GM06990 (cell line): ENCODE measurements at regions not wholly inside any gene's neighbourhood (a gene's known extent, or its start where the extent isn't known, plus 50 kb on each side); places are given as distances from the start of the nearest gene placed in this dataset.

ENCODE experiments used
- DNase-seq: peaks from one replicate; pipeline ENCODE4 v3.0.0-alpha.2; 2011; ENCODE audit not compliant: insufficient read length; ENCODE audit errors: extremely low read depth
- H3K27me3 ChIP-seq: replicated peaks from 2 replicates; pipeline ENCODE4 v1.6.0; 2011; ENCODE audit warnings: low read length; ENCODE audit not compliant: control insufficient read depth, insufficient read depth
- H3K36me3 ChIP-seq: 2 replicates; pipeline ENCODE4 v1.5.1; 2011; ENCODE audit warnings: low read length; ENCODE audit not compliant: control insufficient read depth, insufficient read depth
- H3K4me3 ChIP-seq: replicated peaks from 2 replicates; pipeline ENCODE4 v1.5.1; 2011; ENCODE audit warnings: low read depth, mild to moderate bottlenecking, control low read depth, low read length
- TF ChIP-seq, protein P1 (sequence below): IDR thresholded peaks from 2 replicates; pipeline ENCODE4 v1.5.1; 2011; ENCODE audit warnings: low read length, control low read depth, mild to moderate bottlenecking, inconsistent platforms; ENCODE audit not compliant: insufficient read depth, poor library complexity, severe bottlenecking

DNA sequence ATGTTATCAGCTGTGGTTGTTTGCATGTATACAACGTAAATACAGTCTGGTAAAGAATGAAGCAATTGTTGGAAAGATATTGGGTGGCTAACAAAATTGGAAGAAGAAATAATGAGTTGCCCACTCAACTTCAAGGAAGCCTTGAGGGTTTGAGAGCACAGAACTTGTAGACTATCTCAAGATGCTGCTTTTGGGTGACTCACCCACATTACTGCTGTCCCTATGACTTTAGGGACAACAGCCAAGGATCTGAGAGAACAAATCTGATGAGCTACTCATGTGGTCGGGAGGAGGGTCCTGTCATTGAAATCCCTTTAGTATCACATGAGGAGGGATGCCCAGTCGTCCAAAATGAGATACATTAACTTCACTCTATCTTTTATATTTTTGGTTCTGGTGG is 261.8 kb downstream of the GAS1 start:
- no peak for DNase-seq
- no peak overlapping the region for H3K4me3 ChIP-seq
- TF ChIP-seq, protein P1, sequence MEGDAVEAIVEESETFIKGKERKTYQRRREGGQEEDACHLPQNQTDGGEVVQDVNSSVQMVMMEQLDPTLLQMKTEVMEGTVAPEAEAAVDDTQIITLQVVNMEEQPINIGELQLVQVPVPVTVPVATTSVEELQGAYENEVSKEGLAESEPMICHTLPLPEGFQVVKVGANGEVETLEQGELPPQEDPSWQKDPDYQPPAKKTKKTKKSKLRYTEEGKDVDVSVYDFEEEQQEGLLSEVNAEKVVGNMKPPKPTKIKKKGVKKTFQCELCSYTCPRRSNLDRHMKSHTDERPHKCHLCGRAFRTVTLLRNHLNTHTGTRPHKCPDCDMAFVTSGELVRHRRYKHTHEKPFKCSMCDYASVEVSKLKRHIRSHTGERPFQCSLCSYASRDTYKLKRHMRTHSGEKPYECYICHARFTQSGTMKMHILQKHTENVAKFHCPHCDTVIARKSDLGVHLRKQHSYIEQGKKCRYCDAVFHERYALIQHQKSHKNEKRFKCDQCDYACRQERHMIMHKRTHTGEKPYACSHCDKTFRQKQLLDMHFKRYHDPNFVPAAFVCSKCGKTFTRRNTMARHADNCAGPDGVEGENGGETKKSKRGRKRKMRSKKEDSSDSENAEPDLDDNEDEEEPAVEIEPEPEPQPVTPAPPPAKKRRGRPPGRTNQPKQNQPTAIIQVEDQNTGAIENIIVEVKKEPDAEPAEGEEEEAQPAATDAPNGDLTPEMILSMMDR, result no peak
- H3K27me3 ChIP-seq, result no peaks in the 10 kb centered on the region; the same call in 1 of the 2 replicates
- no peaks in the 10 kb centered on the region for H3K36me3 ChIP-seq

DNA sequence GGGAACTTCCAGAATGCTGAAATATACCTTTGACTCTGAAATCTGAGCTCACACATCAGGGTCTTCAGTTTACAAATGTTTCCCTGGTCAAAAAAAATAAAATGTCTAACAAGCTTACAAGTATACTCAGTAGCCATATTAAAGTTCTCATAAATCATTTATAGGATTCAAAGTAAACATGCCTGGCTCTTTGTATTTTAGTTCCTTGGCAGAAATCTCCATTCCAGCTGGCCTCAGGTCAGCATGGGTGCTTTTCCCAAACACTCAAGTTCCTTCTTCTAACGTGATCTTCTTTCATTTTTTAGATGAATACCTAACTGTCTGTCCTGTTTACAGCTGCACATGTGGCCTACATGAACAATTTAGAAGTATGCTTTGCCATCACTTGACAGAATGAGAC is 263.2 kb downstream of the GAS1 start:
- no peaks in the 10 kb centered on the region; the same call in 1 of the 2 replicates for H3K27me3 ChIP-seq
- H3K36me3 ChIP-seq, result no peaks in the 10 kb centered on the region
- TF ChIP-seq, protein P1, result no peak
- H3K4me3 ChIP-seq, result no peak overlapping the region
- no peak for DNase-seq

DNA sequence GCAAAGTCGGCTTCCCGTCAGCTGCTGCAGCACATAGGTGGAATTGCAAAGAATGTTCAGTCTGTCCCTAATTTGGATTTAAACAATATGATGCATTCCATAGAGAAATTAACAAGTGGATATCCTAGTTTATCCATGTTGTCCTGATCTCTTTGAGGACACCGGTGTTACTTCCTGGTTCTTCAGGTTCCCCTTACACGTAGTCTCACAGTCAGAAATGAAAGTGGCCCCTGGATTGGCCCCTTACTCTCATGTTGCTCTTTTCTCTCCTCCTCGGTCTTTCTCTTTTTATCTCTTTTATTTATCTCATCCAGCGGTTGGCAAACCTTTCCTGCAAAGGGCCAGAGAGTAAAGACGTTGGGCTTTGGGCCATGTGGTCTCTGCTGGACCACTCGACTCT is 265.1 kb downstream of the GAS1 start:
- TF ChIP-seq, protein P1, result no peak
- H3K4me3 ChIP-seq, result no peak overlapping the region
- no peak for DNase-seq
- H3K36me3 ChIP-seq, result no peaks in the 10 kb centered on the region
- H3K27me3 ChIP-seq, result no peaks in the 10 kb centered on the region; the same call in 1 of the 2 replicates

GRCh38 chr9:86679909-86680308 is 267.4 kb downstream of the GAS1 start:
- H3K4me3 ChIP-seq, result no peak overlapping the region
- no peaks in the 10 kb centered on the region; the same call in none of the 2 replicates for H3K27me3 ChIP-seq
- H3K36me3 ChIP-seq, result no peaks in the 10 kb centered on the region
- TF ChIP-seq, protein P1, result no peak
- DNase-seq, result no peak

DNA sequence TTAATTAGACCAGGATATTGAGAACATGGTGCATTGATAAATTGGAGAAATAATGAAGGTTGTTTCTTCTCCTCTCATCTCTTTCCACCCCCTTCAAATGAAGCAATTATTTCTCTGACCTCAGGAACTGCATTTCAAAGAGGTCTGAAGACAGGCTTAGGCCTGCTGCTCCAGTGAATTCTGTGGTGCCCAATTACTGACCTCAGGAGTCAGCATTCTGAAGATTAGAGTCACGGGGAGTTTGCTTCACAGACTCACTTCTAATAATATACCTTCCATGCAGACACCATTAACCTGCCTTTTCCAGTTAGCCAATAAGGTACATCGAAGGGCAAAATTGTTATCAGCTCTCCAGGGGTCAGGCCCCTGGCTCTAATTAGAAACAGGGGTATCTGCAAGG is 270.9 kb downstream of the GAS1 start:
- TF ChIP-seq, protein P1, result no peak
- DNase-seq, result no peak
- no peaks in the 10 kb centered on the region; the same call in none of the 2 replicates for H3K27me3 ChIP-seq
- no peak overlapping the region for H3K4me3 ChIP-seq
- no peaks in the 10 kb centered on the region for H3K36me3 ChIP-seq

GRCh38 chr9:86675805-86676204 is 271.5 kb downstream of the GAS1 start:
- Histone ChIP-seq H3K4me3 (no peak overlapping the region), H3K27me3 (no peaks in the 10 kb centered on the region; the same call in none of the 2 replicates), H3K36me3 (no peaks in the 10 kb centered on the region)
- TF ChIP-seq, protein P1, result no peak
- no peak for DNase-seq
